Hepatocyte (in vitro differentiated cells): ENCODE measurements at regions not wholly inside any gene's neighbourhood (a gene's known extent, or its start where the extent isn't known, plus 50 kb on each side); places are given as distances from the start of the nearest gene placed in this dataset.

Experiments used
- DNase-seq: peaks from one replicate; pipeline ENCODE4 v3.0.0-alpha.2; 2016; ENCODE audit warnings: low spot score
- H2AFZ ChIP-seq: fragments of 200-600 bp; sonication (generic); 2 replicates; pipeline ENCODE4 v1.6.0; 2016; ENCODE audit warnings: antibody characterized with exemption, mild to moderate bottlenecking
- H3K27ac ChIP-seq: fragments of 200-600 bp; sonication (generic); 2 replicates; pipeline ENCODE4 v1.5.1; 2016; ENCODE audit warnings: mild to moderate bottlenecking
- H3K27me3 ChIP-seq: fragments of 200-600 bp; sonication (generic); 2 replicates; pipeline ENCODE4 v1.6.1; 2016
- H3K36me3 ChIP-seq: fragments of 200-600 bp; sonication (generic); replicated peaks from 2 replicates; pipeline ENCODE4 v1.5.1; 2016; ENCODE audit warnings: low read depth; ENCODE audit not compliant: insufficient read depth
- H3K4me1 ChIP-seq: fragments of 200-600 bp; sonication (generic); 2 replicates; pipeline ENCODE4 v1.5.1; 2016; ENCODE audit warnings: mild to moderate bottlenecking, moderate library complexity; ENCODE audit not compliant: insufficient read depth
- H3K4me2 ChIP-seq: fragments of 200-600 bp; sonication (generic); 2 replicates; pipeline ENCODE4 v1.6.0; 2016
- H3K4me3 ChIP-seq: fragments of 200-600 bp; sonication (generic); 2 replicates; pipeline ENCODE4 v1.5.1; 2016; ENCODE audit warnings: mild to moderate bottlenecking
- H3K79me2 ChIP-seq: fragments of 200-600 bp; sonication (generic); 2 replicates; pipeline ENCODE4 v1.6.0; 2017; ENCODE audit warnings: mild to moderate bottlenecking
- H3K9me2 ChIP-seq: fragments of 200-600 bp; sonication (generic); replicated peaks from 2 replicates; pipeline ENCODE4 v1.6.0; 2017; ENCODE audit warnings: mild to moderate bottlenecking; ENCODE audit not compliant: insufficient read depth
- H3K9me3 ChIP-seq: fragments of 200-600 bp; sonication (generic); 2 replicates; pipeline ENCODE4 v1.5.1; 2016; ENCODE audit warnings: low read depth, mild to moderate bottlenecking
- H4K20me1 ChIP-seq: fragments of 200-600 bp; sonication (generic); 2 replicates; pipeline ENCODE4 v1.6.0; 2016; ENCODE audit warnings: mild to moderate bottlenecking; ENCODE audit not compliant: insufficient read depth, poor library complexity, severe bottlenecking
- CTCF ChIP-seq: fragments of 200-600 bp; sonication (generic); IDR thresholded peaks from 2 replicates; pipeline ENCODE4 v1.5.1; 2016; ENCODE audit warnings: antibody characterized with exemption, mild to moderate bottlenecking; ENCODE audit not compliant: poor library complexity
- EZH2 ChIP-seq: fragments of 200-600 bp; sonication (generic); IDR thresholded peaks from 2 replicates; pipeline ENCODE4 v1.6.1; 2016; ENCODE audit warnings: antibody characterized with exemption, mild to moderate bottlenecking, borderline replicate concordance
- EZH2phosphoT487 ChIP-seq: fragments of 200-600 bp; sonication (generic); IDR thresholded peaks from one replicate; pipeline ENCODE4 v1.6.1; 2018; ENCODE audit warnings: antibody characterized with exemption, mild to moderate bottlenecking, low read depth, moderate library complexity; ENCODE audit not compliant: unreplicated experiment, severe bottlenecking
- WGBS: methylation state at CpG from one replicate; pipeline ENCODE4 v1.1.6; 2016; ENCODE audit warnings: low lambda C conversion rate; ENCODE audit errors: missing lambda C conversion rate; 5-methylcytosine and 5-hydroxymethylcytosine counted together

GRCh38 chr3:78390221-78390620 lies 1350.3 kb downstream of the ROBO2 start:
- Histone ChIP-seq H3K4me2 (no peak overlapping the region), H3K4me3 (no peak overlapping the region), H3K79me2 (no peaks in the 10 kb centered on the region), H3K9me3 (no peaks in the 10 kb centered on the region), H3K4me1 (no peaks in the 10 kb centered on the region), H2AFZ (no peak overlapping the region), H3K27ac (no peak overlapping the region), H3K9me2 (no peaks in the 10 kb centered on the region), H3K27me3 (no peaks in the 10 kb centered on the region), H4K20me1 (no peaks in the 10 kb centered on the region), H3K36me3 (no peaks in the 10 kb centered on the region)
- 31% methylated on average over 1 of the region's 1 CpG for WGBS
- TF ChIP-seq CTCF (no peak), EZH2phosphoT487 (no peak), EZH2 (no peak)
- no peak for DNase-seq

- H3K4me1 ChIP-seq, result no peaks in the 10 kb centered on the region
- H2AFZ ChIP-seq, result no peak overlapping the region
- no peaks in the 10 kb centered on the region for H3K9me2 ChIP-seq
- H3K79me2 ChIP-seq, result no peaks in the 10 kb centered on the region
- WGBS, result 83% methylated on average over 2 of the region's 2 CpGs
- no peaks in the 10 kb centered on the region for H4K20me1 ChIP-seq
- H3K4me3 ChIP-seq, result no peak overlapping the region
- H3K27me3 ChIP-seq, result no peaks in the 10 kb centered on the region
- no peak for TF ChIP-seq CTCF
- TF ChIP-seq EZH2, result no peak
- TF ChIP-seq EZH2phosphoT487, result no peak
- no peaks in the 10 kb centered on the region for H3K9me3 ChIP-seq
- H3K27ac ChIP-seq, result no peak overlapping the region
- no peak overlapping the region for H3K4me2 ChIP-seq
- no peak for DNase-seq
- no peaks in the 10 kb centered on the region for H3K36me3 ChIP-seq
These were observed 1358.5 kb downstream of the ROBO2 start for GRCh38 chr3:78398401-78398800.

GRCh38 chr3:78402720-78403119 lies 1362.8 kb downstream of the ROBO2 start:
- H3K9me2 ChIP-seq, result no peaks in the 10 kb centered on the region
- no peak overlapping the region for H2AFZ ChIP-seq
- 85% methylated on average over 1 of the region's 1 CpG for WGBS
- H4K20me1 ChIP-seq, result no peaks in the 10 kb centered on the region
- no peaks in the 10 kb centered on the region for H3K27me3 ChIP-seq
- DNase-seq, result no peak
- H3K4me2 ChIP-seq, result no peak overlapping the region
- no peaks in the 10 kb centered on the region for H3K36me3 ChIP-seq
- TF ChIP-seq EZH2phosphoT487, result no peak
- TF ChIP-seq EZH2, result no peak
- no peak for TF ChIP-seq CTCF
- no peaks in the 10 kb centered on the region for H3K79me2 ChIP-seq
- H3K4me3 ChIP-seq, result no peak overlapping the region
- no peak overlapping the region for H3K27ac ChIP-seq
- H3K4me1 ChIP-seq, result no peaks in the 10 kb centered on the region
- H3K9me3 ChIP-seq, result no peaks in the 10 kb centered on the region

- Histone ChIP-seq H3K27me3 (no peaks in the 10 kb centered on the region), H3K79me2 (no peaks in the 10 kb centered on the region), H3K4me1 (no peaks in the 10 kb centered on the region), H3K9me2 (no peaks in the 10 kb centered on the region), H2AFZ (no peak overlapping the region), H3K4me3 (no peak overlapping the region), H3K36me3 (no peaks in the 10 kb centered on the region), H3K27ac (no peak overlapping the region), H3K4me2 (no peak overlapping the region), H3K9me3 (no peaks in the 10 kb centered on the region), H4K20me1 (no peaks in the 10 kb centered on the region)
- DNase-seq, result no peak
- WGBS, result 77% methylated on average over 3 of the region's 3 CpGs
- TF ChIP-seq EZH2, result no peak
- TF ChIP-seq EZH2phosphoT487, result no peak
- TF ChIP-seq CTCF, result no peak
These were observed 1362.1 kb downstream of the ROBO1 start for GRCh38 chr3:78405745-78406144.
